ENCODE measurements at regions not wholly inside any gene's neighbourhood (a gene's known extent, or its start where the extent isn't known, plus 50 kb on each side); places are given as distances from the start of the nearest gene placed in this dataset.

- DNase-seq: no peak
Observed at GRCh38 chr7:54701982-54702381, 57.0 kb downstream of the SEC61G start.

DNA sequence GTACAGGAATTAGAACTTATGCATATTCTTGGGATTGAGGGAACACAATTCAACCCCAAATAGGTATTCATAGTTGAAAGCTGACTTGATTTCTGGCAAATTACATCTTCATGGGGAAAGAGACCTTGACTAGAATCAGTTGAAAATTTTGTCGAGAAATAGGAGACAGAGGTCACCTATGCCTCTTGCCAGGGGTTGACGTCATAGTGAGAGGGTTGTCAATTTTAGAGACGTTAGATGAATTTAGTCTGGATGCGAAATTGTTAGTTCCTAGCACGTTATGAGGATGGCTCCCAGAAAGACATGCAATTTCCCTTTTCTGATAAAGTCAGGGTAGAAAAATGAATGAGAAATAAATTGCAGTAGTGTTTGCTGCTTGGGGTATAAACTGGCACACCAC, 59.3 kb downstream of the SEC61G start:
- no peak for DNase-seq

- DNase-seq: no peak
Observed at GRCh38 chr7:54697659-54698186, 61.3 kb downstream of the SEC61G start.

DNA sequence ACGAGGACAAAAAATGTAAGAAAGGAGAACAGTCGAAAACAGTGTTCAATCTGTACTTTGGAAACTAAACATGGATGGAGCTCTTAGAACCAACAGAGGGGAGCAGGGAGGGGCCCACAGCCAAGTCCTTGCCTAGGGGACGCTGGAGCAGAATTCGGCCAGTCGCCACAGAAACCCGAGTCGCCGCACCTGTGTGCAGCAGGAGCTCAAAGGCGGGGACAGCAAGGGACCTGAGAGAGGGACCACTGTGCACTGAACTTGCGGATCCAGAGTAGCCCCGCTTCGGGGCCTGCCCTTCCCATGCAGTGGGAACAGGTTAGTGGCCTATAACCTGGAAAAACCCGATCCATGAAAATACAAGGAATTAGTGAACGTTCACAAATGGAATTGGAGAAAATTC, 68.1 kb downstream of the SEC61G start:
- DNase-seq: no peak

DNA sequence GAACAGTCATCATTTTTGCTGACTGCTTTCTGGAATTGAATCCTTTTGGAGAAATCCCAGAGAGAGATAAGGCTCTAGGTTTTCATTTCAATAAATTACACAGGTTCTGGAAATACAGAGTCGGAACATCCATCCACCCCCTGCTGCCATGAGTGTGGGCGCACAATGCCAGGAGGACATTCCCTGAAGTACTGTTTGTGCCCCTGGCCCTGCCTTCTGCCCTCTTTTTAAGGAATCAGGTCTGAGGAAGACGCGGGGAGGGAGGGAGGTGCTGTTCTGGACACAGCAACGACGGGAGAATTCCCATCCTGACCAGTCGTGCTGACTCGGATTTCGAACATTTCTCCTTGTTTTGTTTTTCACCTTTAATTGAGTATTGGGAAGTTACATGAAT, 69.0 kb downstream of the SEC61G start:
- no peak for DNase-seq

DNA sequence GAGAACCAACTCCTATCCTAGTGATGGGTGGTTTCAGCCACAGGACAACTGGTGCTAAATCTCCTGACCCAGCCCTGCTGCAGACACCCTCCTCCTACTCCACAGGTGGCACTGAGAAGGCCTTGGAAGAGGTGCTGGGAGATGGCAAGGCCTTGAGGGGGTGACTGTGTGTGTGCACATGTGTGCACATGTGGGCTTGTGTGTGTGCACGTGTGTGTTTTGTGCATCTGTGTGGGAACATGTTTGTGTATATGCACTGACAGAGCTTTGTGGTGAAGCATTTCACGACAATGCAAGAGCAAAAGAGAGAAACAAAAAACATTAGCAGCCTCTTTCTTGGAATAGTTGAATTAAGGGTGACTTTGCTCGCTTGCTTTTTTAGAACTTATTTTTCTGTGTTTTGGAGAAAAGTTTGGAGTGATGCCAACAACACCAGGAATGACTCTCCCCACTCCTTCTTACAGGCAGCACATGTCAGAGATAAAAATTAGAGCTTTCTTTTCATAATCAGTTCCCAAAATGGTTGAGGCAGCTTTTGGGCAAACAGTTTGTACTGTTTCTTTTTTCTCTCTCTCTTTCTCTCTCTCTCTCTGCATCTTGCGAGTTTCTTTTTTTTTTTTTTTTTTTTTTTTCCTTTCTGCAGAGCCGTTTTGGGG, 69.5 kb downstream of the SEC61G start:
- DNase-seq: peak; percentile 4

- no peak for DNase-seq
Observed at GRCh38 chr7:54687462-54688212, 71.4 kb downstream of the SEC61G start.

DNA sequence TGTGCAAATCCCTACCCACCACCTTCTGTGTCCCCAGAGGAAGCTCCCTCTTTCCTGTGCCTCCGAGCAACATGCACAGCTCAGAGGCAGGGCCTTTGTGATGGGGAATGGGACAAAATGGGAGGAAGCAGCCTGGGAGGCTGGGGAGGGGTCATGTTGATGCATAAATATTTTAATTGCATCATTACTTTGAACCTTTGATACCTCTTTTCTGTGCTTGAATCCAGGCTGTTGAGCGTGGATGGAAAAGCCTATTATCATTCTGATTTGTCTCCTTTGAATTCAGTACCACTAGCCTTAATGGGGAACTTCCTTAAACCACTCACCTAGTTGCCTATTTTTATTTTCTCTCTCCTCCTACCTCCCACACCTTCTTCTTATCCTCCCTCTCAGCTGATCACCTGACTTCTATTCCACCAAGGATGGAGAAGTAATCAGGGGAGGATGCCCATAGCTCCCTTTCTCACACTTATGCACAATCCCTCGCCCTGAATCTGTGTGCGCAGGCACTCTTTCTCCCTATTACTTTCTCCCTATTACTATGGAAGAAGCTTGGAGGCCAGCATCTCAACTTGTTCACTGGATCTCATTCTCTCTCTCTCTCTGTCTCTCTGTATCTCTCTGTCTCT, 78.5 kb downstream of the SEC61G start:
- no peak for DNase-seq

GRCh38 chr7:54679490-54679817, 79.6 kb downstream of the SEC61G start:
- no peak for DNase-seq

DNA sequence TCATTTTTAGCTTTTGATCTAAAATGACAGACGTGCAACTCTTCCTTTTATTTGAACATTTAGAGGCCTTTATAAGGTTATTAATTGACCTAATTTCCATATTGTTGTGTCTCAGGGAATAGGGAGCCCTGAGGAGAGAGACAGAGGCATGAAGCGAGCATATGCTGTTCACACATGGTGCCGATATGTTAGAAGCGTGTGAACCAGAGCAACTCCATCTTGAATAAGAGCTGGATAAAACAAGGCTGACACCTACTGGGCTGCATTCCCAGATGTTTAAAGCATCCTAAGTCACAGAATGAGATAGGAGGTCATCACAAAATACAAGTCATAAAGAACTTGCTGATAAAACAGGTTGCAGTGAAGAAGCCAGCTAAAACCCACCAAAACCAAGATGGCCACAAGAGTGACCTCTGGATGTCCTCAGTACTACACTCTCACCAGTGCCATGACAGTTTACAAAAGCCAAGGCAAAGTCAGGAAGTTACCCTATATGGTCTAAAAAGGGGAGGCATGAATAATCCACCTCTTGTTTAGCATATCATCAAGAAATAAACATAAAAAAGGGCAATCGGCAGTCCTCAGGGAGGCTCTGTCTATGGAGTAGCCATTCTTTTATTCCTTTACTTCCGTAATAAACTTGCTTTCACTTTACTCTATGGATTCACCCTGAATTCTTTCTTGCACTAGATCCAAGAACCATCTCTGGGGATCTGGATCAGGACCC, 80.1 kb downstream of the SEC61G start:
- DNase-seq: no peak

- no peak for DNase-seq
Observed at GRCh38 chr7:54674891-54675290, 84.1 kb downstream of the SEC61G start.

GRCh38 chr7:54672519-54672918, 86.5 kb downstream of the SEC61G start:
- DNase-seq: no peak

GRCh38 chr7:54664235-54665228, 94.5 kb downstream of the SEC61G start:
- DNase-seq: peak; percentile 65

- no peak for DNase-seq
Observed at GRCh38 chr7:54663603-54664234, 95.3 kb downstream of the SEC61G start.

- DNase-seq: no peak
Observed at GRCh38 chr7:54663186-54663585, 95.8 kb downstream of the SEC61G start.

DNA sequence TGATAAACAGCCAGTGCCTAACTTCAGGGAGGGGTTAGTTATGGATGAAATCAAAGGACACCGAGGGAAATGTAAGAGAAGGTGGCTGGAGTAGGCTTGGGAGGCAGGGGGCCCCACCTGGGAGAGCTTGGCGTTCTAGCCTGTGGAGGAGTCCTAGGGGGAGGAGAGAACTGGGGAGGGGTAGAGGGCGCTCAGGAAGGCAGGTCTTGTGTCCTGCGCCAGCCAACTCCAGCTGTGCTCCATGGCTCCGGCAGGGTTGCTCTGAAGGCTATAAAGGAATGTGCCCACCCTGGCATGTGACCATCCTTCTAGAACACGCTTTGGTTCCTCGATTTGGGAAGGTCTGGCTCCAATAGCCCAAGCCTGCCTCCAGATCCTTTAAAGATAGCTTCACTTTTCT, 96.3 kb downstream of the SEC61G start:
- no peak for DNase-seq

GRCh38 chr7:54653905-54654304, 105.1 kb downstream of the SEC61G start:
- no peak for DNase-seq

GRCh38 chr7:54643064-54643463, 100.9 kb downstream of the VSTM2A start:
- DNase-seq: no peak

DNA sequence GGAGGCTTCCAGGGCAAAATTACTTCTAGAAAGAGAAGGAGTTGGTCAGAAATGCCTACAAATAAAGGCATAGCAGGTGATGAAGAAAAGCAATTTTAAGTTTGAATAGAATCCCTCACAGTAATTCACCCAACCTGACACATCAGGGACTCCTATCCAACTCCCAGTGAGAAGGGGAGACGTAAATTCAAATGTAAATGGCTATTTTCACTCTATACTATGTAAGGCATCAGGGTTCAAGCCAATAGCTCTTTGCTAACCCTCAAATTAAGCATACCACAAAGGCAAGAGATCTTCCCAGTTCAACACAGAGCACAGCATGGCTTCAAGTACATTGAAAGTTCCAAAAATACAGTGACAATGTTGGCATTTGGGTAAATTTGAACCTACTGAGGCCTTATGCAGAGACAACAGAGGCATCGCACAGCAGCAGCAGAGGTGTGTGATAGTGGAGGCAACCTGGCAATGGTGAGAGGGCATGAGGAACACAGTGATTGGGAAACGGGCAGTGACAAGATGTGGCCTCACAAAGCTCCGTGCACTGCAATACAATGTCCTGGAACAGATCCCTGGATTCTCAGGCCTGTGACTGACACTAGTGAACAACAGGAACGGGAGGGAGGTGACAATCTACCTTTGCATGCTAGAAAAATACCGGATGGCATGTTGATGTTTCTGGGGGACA, 95.7 kb downstream of the VSTM2A start:
- DNase-seq: no peak

GRCh38 chr7:54632696-54633095, 90.5 kb downstream of the VSTM2A start:
- DNase-seq: no peak

Measured in renal pelvis (tissue), 1 donor.